ENCODE measurements at regions not wholly inside any gene's neighbourhood (a gene's known extent, or its start where the extent isn't known, plus 50 kb on each side); places are given as distances from the start of the nearest gene placed in this dataset.

GRCh38 chr5:132130918-132131715, 57.5 kb downstream of the CSF2 start:
- DNase-seq, result no peak

GRCh38 chr5:132132138-132132537, 58.5 kb downstream of the CSF2 start:
- DNase-seq, result no peak

GRCh38 chr5:132134384-132134783, 60.8 kb downstream of the CSF2 start:
- no peak for DNase-seq

- peak in 9 of 58 donors; percentile 1 to 52 (median 4) for DNase-seq
Measured at GRCh38 chr5:132136906-132137305, 63.3 kb downstream of the CSF2 start.

GRCh38 chr5:132138260-132138659, 64.7 kb downstream of the CSF2 start:
- DNase-seq, result no peak

Measured in anterior cingulate cortex (tissue), 58 donors.